C4-2B (cell line): ENCODE measurements at regions not wholly inside any gene's neighbourhood (a gene's known extent, or its start where the extent isn't known, plus 50 kb on each side); places are given as distances from the start of the nearest gene placed in this dataset.
A peak's percentile ranks its signal among the peaks of the same experiment; 100 is the strongest.

ENCODE experiments used
- H3K27ac ChIP-seq: fragments of 450-650 bp; 2 replicates; pipeline ENCODE4 v1.5.1; 2017
- CTCF ChIP-seq: fragments of 450-650 bp; conservative IDR thresholded peaks from 2 replicates; pipeline ENCODE4 v1.5.1; 2017; ENCODE audit warnings: mild to moderate bottlenecking
- ZFX ChIP-seq: fragments of 450-650 bp; IDR thresholded peaks from 2 replicates; pipeline ENCODE4 v1.6.1; 2017

- no peak overlapping the region for H3K27ac ChIP-seq
- TF ChIP-seq ZFX (no peak), CTCF (no peak)
These were observed 822.5 kb downstream of the DHX35 start for GRCh38 chr20:39784693-39785092.

DNA sequence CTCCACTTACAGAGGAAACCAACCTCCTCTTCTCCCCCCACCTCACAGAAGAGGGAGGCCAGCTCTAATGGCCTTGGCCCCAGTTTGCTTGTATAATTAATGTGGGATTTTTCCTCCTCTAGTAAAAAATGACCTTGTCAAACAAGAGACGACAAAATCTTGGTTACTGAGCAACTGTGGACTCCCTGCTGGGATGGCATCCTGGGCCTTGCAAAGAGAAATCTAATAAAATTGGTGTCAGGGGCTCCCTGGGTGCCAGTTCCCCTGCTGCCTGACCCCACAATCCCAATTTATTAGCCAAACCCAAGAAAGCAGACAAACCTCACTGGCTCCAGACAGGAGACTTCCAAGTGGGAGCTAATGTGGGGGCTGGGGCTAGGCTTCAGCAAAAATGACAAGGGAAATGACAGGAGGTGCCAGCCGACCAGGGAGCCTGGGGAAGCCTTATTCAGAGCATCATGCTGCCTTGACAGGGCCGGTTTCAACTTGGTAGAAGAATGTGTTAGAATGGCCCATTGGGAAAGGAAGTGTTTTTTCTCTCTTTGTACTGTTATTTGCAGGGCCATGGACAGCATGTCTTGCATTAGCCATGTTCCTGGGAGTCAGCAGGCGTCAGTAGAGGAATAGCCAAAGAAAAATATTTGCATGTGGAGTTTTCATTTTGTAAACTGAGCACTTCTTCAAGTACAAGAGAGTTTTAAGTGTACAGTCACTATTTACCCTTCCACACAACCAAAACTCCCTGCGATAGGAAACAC lies 816.9 kb downstream of the DHX35 start:
- TF ChIP-seq CTCF (no peak), ZFX (no peak)

DNA sequence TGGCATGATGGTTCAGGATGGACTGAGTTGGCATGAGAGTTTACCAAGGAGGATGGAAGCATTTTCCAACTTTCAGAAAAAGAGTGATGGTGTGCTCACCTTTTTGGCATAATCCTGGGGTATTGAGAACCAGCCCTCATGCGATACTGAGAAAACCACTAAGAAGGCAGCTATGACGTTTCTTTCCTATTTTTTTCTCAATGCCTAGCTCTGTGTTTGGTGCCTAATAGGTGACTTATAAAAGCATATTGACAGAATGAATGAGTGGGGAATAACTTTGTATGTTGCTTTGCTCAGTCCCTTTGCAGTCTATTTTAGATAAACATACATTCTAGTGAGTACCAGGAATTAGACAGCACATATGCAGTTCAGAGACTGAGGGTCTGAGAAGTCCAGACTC lies 816.3 kb downstream of the DHX35 start:
- H3K27ac ChIP-seq = no peak overlapping the region
- TF ChIP-seq ZFX (no peak), CTCF (no peak)

More for the DNA sequence above, 816.9 kb downstream of the DHX35 start:
- no peak overlapping the region for H3K27ac ChIP-seq

DNA sequence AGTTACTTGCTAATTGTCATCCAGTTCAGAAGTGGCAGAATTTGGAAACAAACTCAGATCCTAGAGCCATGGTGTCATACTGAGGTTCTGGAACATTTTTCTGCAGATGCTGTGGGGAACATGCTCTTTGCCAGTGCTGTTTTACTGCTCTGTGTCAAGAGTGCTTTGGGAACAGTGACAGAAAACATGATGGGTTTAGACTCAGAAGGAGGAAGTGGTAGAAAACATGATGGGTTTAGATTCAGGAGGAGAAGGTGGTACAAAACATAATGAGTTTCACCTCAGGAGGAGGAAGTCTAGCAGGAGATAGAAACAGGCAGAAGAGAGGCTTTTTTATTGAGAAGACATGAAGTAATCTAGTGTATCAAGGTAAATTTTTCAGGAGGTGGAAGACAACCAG lies 815.5 kb downstream of the DHX35 start:
- no peak overlapping the region for H3K27ac ChIP-seq
- TF ChIP-seq CTCF (no peak), ZFX (no peak)

DNA sequence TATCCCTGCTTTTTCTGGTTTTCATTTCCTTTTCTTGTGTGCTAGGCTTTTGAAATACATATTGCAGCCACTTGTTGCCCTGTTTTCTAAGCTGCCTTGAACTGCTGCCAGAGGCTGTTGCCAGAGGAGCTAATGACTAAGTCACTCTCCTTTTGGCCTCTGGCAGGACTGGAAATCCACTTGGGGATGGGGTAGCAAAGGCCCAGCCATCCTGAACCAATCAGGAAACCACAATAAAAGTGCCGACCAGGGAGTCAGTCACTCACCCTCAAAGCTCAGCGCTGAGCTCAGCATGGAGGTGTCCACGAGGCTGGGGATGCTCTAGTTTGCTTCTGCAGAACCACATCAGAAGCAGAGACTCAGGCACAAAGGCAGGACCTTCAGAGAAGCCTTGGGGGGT lies 813.0 kb downstream of the DHX35 start:
- no peak overlapping the region for H3K27ac ChIP-seq
- no peak for TF ChIP-seq ZFX
- no peak for TF ChIP-seq CTCF

- TF ChIP-seq CTCF = 0 out of 2 replicates have a peak, but pooled peaks have one; percentile 4
- TF ChIP-seq ZFX = no peak
- H3K27ac ChIP-seq = no peak overlapping the region
These were observed 811.3 kb downstream of the DHX35 start for GRCh38 chr20:39773380-39774000.

GRCh38 chr20:39767352-39767751 lies 805.2 kb downstream of the DHX35 start:
- TF ChIP-seq CTCF (no peak), ZFX (no peak)

More at GRCh38 chr20:39767352-39767751, 805.2 kb downstream of the DHX35 start:
- H3K27ac ChIP-seq = no peak overlapping the region
